ENCODE measurements at regions not wholly inside any gene's neighbourhood (a gene's known extent, or its start where the extent isn't known, plus 50 kb on each side); places are given as distances from the start of the nearest gene placed in this dataset.
A peak's percentile ranks its signal among the peaks of the same experiment; 100 is the strongest.

DNA sequence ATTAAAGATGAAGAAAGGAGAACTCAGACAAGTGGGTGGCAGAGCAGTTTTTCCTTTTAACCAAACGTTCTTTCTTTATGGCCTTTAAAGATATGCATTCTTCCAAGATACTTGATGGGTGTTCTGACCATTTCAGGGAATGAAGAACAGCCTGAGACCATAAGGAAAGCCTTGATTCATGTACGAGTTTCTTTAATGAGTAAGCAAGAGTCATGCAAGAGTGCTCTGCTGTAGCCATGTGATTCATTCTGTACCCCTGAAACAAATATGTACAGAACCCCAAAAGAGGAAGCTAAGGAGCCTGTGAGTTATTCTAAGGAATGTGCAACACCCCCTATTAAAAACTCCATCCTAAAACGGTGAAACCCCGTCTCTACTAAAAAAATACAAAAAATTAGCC, 372.8 kb downstream of the MTX2 start:
- Histone ChIP-seq H3K4me1 (ENCODE audit: insufficient read depth, low read length) (peaks cover 24% of the 10 kb centered on the region), H3K9me2 (replicated peaks; ENCODE audit: low read length) (no peaks in the 10 kb centered on the region), H3K79me2 (ENCODE audit: low read length) (peaks cover 4% of the 10 kb centered on the region), H3K4me2 (ENCODE audit: low read length) (no peak overlapping the region), H3K4me3 (ENCODE audit: low read length) (no peak overlapping the region), H3K9ac (ENCODE audit: low read length) (no peak overlapping the region), H2AFZ (ENCODE audit: low read length) (no peak overlapping the region), H3K27ac (ENCODE audit: low read length) (no peak overlapping the region), H3K36me3 (ENCODE audit: low read depth, low read length) (no peaks in the 10 kb centered on the region), H3F3A (ENCODE audit: low read length, unreplicated experiment) (no peaks in the 10 kb centered on the region), H4K20me1 (ENCODE audit: low read length) (no peaks in the 10 kb centered on the region), H3K27me3 (ENCODE audit: low read length) (no peaks in the 10 kb centered on the region), H3K9me3 (ENCODE audit: low read length) (no peaks in the 10 kb centered on the region)
- TF ChIP-seq EZH2 (IDR thresholded peaks at IDR 0.05; ENCODE audit: low read length, unreplicated experiment) (no peak), EZH2phosphoT487 (IDR thresholded peaks at IDR 0.05; ENCODE audit: borderline replicate concordance, low read length) (no peak)
- TF ChIP-seq, protein P1, sequence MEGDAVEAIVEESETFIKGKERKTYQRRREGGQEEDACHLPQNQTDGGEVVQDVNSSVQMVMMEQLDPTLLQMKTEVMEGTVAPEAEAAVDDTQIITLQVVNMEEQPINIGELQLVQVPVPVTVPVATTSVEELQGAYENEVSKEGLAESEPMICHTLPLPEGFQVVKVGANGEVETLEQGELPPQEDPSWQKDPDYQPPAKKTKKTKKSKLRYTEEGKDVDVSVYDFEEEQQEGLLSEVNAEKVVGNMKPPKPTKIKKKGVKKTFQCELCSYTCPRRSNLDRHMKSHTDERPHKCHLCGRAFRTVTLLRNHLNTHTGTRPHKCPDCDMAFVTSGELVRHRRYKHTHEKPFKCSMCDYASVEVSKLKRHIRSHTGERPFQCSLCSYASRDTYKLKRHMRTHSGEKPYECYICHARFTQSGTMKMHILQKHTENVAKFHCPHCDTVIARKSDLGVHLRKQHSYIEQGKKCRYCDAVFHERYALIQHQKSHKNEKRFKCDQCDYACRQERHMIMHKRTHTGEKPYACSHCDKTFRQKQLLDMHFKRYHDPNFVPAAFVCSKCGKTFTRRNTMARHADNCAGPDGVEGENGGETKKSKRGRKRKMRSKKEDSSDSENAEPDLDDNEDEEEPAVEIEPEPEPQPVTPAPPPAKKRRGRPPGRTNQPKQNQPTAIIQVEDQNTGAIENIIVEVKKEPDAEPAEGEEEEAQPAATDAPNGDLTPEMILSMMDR (conservative IDR thresholded peaks at IDR 0.05; ENCODE audit: low read depth, low read length) = no peak
- ChIA-PET CTCF (interaction anchor here (0.5 kb wide), 1 partner anchor 502 kb away, joined by 10 read pairs; no protein-coding TSS in a partner anchor), POLR2A (ENCODE audit: unreplicated experiment) (no interaction called here)
- DNase-seq = peak; percentile 41
- intact Hi-C loops (cut with micrococcal nuclease) = no loop called here
- no TSS peak for BruUV-seq (replicated peaks)
- ATAC-seq = no peak; the same call in 1 of the 2 replicates

DNA sequence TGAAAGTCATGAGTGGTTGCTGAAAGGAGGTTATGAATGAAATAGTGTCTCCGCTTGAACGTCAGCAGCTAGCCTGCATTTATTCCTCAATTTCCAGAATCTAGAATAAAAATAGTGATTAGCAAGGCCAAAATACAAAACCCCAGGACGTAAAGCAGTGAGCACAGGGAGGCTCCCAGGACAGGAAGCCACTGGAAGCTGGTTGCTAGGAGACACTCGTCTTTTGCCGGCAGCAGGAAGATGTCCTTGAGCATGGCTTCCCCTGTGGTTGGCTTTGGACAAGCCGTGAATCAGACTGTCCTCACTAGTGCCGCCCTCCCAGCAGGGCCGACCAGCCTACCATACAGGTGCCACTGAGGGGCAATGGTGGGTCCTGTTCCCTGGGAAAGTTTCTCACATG, 374.4 kb downstream of the MTX2 start:
- no peaks in the 10 kb centered on the region for H4K20me1 ChIP-seq (ENCODE audit: low read length)
- no peaks in the 10 kb centered on the region for H3F3A ChIP-seq (ENCODE audit: low read length, unreplicated experiment)
- ATAC-seq (peak; percentile 59), DNase-seq (no peak)
- no peak overlapping the region for H3K27ac ChIP-seq (ENCODE audit: low read length)
- no peak overlapping the region for H3K4me2 ChIP-seq (ENCODE audit: low read length)
- H3K9me2 ChIP-seq (replicated peaks; ENCODE audit: low read length) = no peaks in the 10 kb centered on the region
- ChIA-PET CTCF (interaction anchor here (0.7 to 0.8 kb wide), 2 partner anchors 8 kb away, joined by 3 read pairs; no protein-coding TSS in a partner anchor), POLR2A (ENCODE audit: unreplicated experiment) (no interaction called here)
- no peak overlapping the region for H2AFZ ChIP-seq (ENCODE audit: low read length)
- H3K36me3 ChIP-seq (ENCODE audit: low read depth, low read length) = no peaks in the 10 kb centered on the region
- H3K9me3 ChIP-seq (ENCODE audit: low read length) = no peaks in the 10 kb centered on the region
- H3K9ac ChIP-seq (ENCODE audit: low read length) = no peak overlapping the region
- BruUV-seq (replicated peaks) = no TSS peak
- no peaks in the 10 kb centered on the region for H3K27me3 ChIP-seq (ENCODE audit: low read length)
- no peak overlapping the region for H3K4me3 ChIP-seq (ENCODE audit: low read length)
- no peaks in the 10 kb centered on the region for H3K79me2 ChIP-seq (ENCODE audit: low read length)
- peaks cover 19% of the 10 kb centered on the region for H3K4me1 ChIP-seq (ENCODE audit: insufficient read depth, low read length)
- TF ChIP-seq EZH2phosphoT487 (IDR thresholded peaks at IDR 0.05; ENCODE audit: borderline replicate concordance, low read length) = no peak
- TF ChIP-seq EZH2 (IDR thresholded peaks at IDR 0.05; ENCODE audit: low read length, unreplicated experiment) = no peak
- TF ChIP-seq, protein P1 (conservative IDR thresholded peaks at IDR 0.05; ENCODE audit: low read depth, low read length) = no peak
- intact Hi-C loops (cut with micrococcal nuclease) = no loop called here

DNA sequence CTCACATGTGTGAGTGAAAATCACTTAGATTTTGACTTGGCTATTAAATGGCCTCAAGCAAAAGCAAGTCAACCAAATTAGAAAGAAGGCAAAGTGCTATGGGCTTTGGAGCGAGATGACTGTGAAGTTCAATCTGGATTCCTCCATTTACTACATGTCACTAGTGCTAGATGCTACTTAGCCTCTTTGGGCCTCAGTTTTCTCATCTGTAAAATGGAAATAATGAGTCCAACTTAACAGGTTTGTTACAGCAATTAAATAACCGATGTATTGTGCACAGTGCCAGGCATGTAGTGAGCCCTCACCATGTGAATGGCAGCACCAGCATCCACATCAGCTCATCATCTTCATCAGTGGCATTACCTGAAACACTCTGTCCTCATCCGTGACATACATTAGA, 376.3 kb downstream of the MTX2 start:
- H3K4me1 ChIP-seq (ENCODE audit: insufficient read depth, low read length) = peaks cover 7% of the 10 kb centered on the region
- no peaks in the 10 kb centered on the region for H3K27me3 ChIP-seq (ENCODE audit: low read length)
- H2AFZ ChIP-seq (ENCODE audit: low read length) = no peak overlapping the region
- POLR2A ChIA-PET (ENCODE audit: unreplicated experiment) = no interaction called here
- H3K79me2 ChIP-seq (ENCODE audit: low read length) = no peaks in the 10 kb centered on the region
- H3F3A ChIP-seq (ENCODE audit: low read length, unreplicated experiment) = no peaks in the 10 kb centered on the region
- H3K9me3 ChIP-seq (ENCODE audit: low read length) = no peaks in the 10 kb centered on the region
- ATAC-seq (no peak), DNase-seq (no peak)
- no peak overlapping the region for H3K4me2 ChIP-seq (ENCODE audit: low read length)
- TF ChIP-seq, protein P1 (conservative IDR thresholded peaks at IDR 0.05; ENCODE audit: low read depth, low read length) = no peak
- no peak for TF ChIP-seq EZH2phosphoT487 (IDR thresholded peaks at IDR 0.05; ENCODE audit: borderline replicate concordance, low read length)
- no TSS peak for BruUV-seq (replicated peaks)
- H3K36me3 ChIP-seq (ENCODE audit: low read depth, low read length) = no peaks in the 10 kb centered on the region
- CTCF ChIA-PET = no interaction called here
- no peaks in the 10 kb centered on the region for H3K9me2 ChIP-seq (replicated peaks; ENCODE audit: low read length)
- no peak overlapping the region for H3K27ac ChIP-seq (ENCODE audit: low read length)
- H4K20me1 ChIP-seq (ENCODE audit: low read length) = no peaks in the 10 kb centered on the region
- no peak overlapping the region for H3K9ac ChIP-seq (ENCODE audit: low read length)
- intact Hi-C loops (cut with micrococcal nuclease) = no loop called here
- H3K4me3 ChIP-seq (ENCODE audit: low read length) = no peak overlapping the region
